ENCODE measurements at regions not wholly inside any gene's neighbourhood (a gene's known extent, or its start where the extent isn't known, plus 50 kb on each side); places are given as distances from the start of the nearest gene placed in this dataset.

DNA sequence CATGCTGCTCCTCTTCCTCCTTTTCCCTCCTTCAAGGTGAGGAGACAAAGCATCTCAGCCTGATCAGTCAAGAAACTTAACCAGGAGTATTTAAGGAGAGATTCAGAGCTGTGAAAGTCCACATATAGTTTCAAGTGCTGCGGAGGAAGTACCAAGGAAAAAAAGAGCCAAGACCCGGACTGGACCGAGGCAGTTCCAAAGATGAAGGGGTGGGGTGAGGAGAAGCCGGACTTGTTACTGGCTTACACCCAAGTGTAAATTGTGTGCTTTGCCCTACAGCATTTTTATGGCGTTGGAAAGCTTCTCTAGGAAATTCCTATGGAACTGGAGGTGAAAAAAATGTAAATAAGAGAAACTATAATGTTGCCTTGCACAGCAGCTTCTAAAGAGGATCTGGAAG, 263.1 kb downstream of the GRIN2B start:
- no peak overlapping the region for H3K27ac ChIP-seq (ENCODE audit: low read depth in 2 of 2, low read length in 1 of 2)
- 17% methylated on average over 5 of the region's 5 CpGs for WGBS (ENCODE audit: low lambda C conversion rate)
- no peaks in the 10 kb centered on the region for H3K36me3 ChIP-seq (replicated peaks in 1 of 2; ENCODE audit: control insufficient read depth in 1 of 2, insufficient read depth in 2 of 2, low read length in 1 of 2)
- no peaks in the 10 kb centered on the region for H3K9me3 ChIP-seq
- H2AFZ ChIP-seq (ENCODE audit: low read depth) = no peak overlapping the region
- no peaks in the 10 kb centered on the region for H3K27me3 ChIP-seq (ENCODE audit: insufficient read depth)
- no peak overlapping the region for H3K9ac ChIP-seq
- H4K20me1 ChIP-seq (ENCODE audit: insufficient read depth) = no peaks in the 10 kb centered on the region
- no peaks in the 10 kb centered on the region for H3K9me2 ChIP-seq
- CTCF ChIA-PET = no interaction called here
- no peaks in the 10 kb centered on the region for H3F3A ChIP-seq (replicated peaks; ENCODE audit: insufficient read depth)
- H3K4me2 ChIP-seq = no peak overlapping the region
- no peak overlapping the region for H3K4me3 ChIP-seq (ENCODE audit: low read depth in 2 of 2, low read length in 1 of 2)
- DNase-seq = no peak
- no peak for TF ChIP-seq USF2 (IDR thresholded peaks at IDR 0.05; ENCODE audit: borderline replicate concordance, low read depth, low read length)
- no peak for TF ChIP-seq RCOR1 (IDR thresholded peaks at IDR 0.05; ENCODE audit: low read length)
- TF ChIP-seq, protein P1, sequence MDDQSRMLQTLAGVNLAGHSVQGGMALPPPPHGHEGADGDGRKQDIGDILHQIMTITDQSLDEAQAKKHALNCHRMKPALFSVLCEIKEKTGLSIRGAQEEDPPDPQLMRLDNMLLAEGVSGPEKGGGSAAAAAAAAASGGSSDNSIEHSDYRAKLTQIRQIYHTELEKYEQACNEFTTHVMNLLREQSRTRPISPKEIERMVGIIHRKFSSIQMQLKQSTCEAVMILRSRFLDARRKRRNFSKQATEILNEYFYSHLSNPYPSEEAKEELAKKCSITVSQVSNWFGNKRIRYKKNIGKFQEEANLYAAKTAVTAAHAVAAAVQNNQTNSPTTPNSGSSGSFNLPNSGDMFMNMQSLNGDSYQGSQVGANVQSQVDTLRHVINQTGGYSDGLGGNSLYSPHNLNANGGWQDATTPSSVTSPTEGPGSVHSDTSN (IDR thresholded peaks at IDR 0.05) = no peak
- TF ChIP-seq TEAD4 (IDR thresholded peaks at IDR 0.05; ENCODE audit: borderline replicate concordance, insufficient read depth) = no peak
- no peak for TF ChIP-seq FOXM1 (IDR thresholded peaks at IDR 0.05; ENCODE audit: low read depth)
- TF ChIP-seq, protein P2, sequence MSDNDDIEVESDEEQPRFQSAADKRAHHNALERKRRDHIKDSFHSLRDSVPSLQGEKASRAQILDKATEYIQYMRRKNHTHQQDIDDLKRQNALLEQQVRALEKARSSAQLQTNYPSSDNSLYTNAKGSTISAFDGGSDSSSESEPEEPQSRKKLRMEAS (IDR thresholded peaks at IDR 0.05; ENCODE audit: low read depth) = no peak
- TF ChIP-seq, protein P3, sequence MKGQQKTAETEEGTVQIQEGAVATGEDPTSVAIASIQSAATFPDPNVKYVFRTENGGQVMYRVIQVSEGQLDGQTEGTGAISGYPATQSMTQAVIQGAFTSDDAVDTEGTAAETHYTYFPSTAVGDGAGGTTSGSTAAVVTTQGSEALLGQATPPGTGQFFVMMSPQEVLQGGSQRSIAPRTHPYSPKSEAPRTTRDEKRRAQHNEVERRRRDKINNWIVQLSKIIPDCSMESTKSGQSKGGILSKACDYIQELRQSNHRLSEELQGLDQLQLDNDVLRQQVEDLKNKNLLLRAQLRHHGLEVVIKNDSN (IDR thresholded peaks at IDR 0.05; ENCODE audit: borderline replicate concordance, low read depth) = no peak
- TF ChIP-seq NRF1 (IDR thresholded peaks at IDR 0.05; ENCODE audit: low read depth, low read length) = no peak
- TF ChIP-seq RFX5 (IDR thresholded peaks at IDR 0.05; ENCODE audit: low read length) = no peak
- TF ChIP-seq EP300 (IDR thresholded peaks at IDR 0.05; ENCODE audit: borderline replicate concordance in 1 of 2, low read depth in 1 of 2, low read length in 1 of 2) = no peak
- no peak for TF ChIP-seq REST (IDR thresholded peaks at IDR 0.05; ENCODE audit: low read depth, low read length)
- TF ChIP-seq RXRA (IDR thresholded peaks at IDR 0.05; ENCODE audit: borderline replicate concordance, low read depth) = no peak
- TF ChIP-seq POLR2AphosphoS5 (IDR thresholded peaks at IDR 0.05; ENCODE audit: low read depth, low read length) = no peak
- TF ChIP-seq NFIC (IDR thresholded peaks at IDR 0.05; ENCODE audit: borderline replicate concordance) = no peak
- no peak for TF ChIP-seq SMC3 (IDR thresholded peaks at IDR 0.05; ENCODE audit: low read depth, low read length)
- TF ChIP-seq TCF12 (IDR thresholded peaks at IDR 0.05) = no peak
- no peak for TF ChIP-seq JUND (IDR thresholded peaks at IDR 0.05)
- TF ChIP-seq IRF3 (IDR thresholded peaks at IDR 0.05; ENCODE audit: low read depth, low read length) = no peak
- TF ChIP-seq CTCF (IDR thresholded peaks at IDR 0.05) = no peak
- H3K4me1 ChIP-seq (ENCODE audit: control insufficient read depth in 1 of 2, insufficient read depth in 2 of 2, low read depth in 1 of 2, low read length in 1 of 2) = no peaks in the 10 kb centered on the region
- no peaks in the 10 kb centered on the region for H3K79me2 ChIP-seq (ENCODE audit: insufficient read depth)
- POLR2A ChIA-PET = no interaction called here

All from SK-N-SH (cell line).